ENCODE measurements at regions not wholly inside any gene's neighbourhood (a gene's known extent, or its start where the extent isn't known, plus 50 kb on each side); places are given as distances from the start of the nearest gene placed in this dataset.

GRCh38 chr10:4587466-4587865, 238.5 kb upstream of the AKR1E2 start:
- no peak for DNase-seq (ENCODE audit: low read depth, low spot score)

- DNase-seq (ENCODE audit: low read depth, low spot score): no peak
Measured at GRCh38 chr10:4586776-4587175, 239.2 kb upstream of the AKR1E2 start.

- no peak for DNase-seq (ENCODE audit: low read depth, low spot score)
Measured at GRCh38 chr10:4581929-4582328, 244.1 kb upstream of the AKR1E2 start.

GRCh38 chr10:4579844-4580243, 246.2 kb upstream of the AKR1E2 start:
- no peak for DNase-seq (ENCODE audit: low read depth, low spot score)

GRCh38 chr10:4576206-4576605, 249.8 kb upstream of the AKR1E2 start:
- DNase-seq (ENCODE audit: low read depth, low spot score): no peak

GRCh38 chr10:4569151-4569550, 256.9 kb upstream of the AKR1E2 start:
- DNase-seq (ENCODE audit: low read depth, low spot score): no peak

- no peak for DNase-seq (ENCODE audit: low read depth, low spot score)
Measured at GRCh38 chr10:4568731-4569130, 257.3 kb upstream of the AKR1E2 start.

- DNase-seq (ENCODE audit: low read depth, low spot score): no peak
Measured at GRCh38 chr10:4568086-4568485, 257.9 kb upstream of the AKR1E2 start.

- DNase-seq (ENCODE audit: low read depth, low spot score): no peak
Measured at GRCh38 chr10:4567637-4568036, 258.4 kb upstream of the AKR1E2 start.

GRCh38 chr10:4566011-4566410, 260.0 kb upstream of the AKR1E2 start:
- DNase-seq (ENCODE audit: low read depth, low spot score): no peak

GRCh38 chr10:4561296-4561695, 264.7 kb upstream of the AKR1E2 start:
- no peak for DNase-seq (ENCODE audit: low read depth, low spot score)

GRCh38 chr10:4557469-4557868, 268.5 kb upstream of the AKR1E2 start:
- DNase-seq (ENCODE audit: low read depth, low spot score): no peak

GRCh38 chr10:4556527-4556926, 269.5 kb upstream of the AKR1E2 start:
- no peak for DNase-seq (ENCODE audit: low read depth, low spot score)

GRCh38 chr10:4555920-4556319, 270.1 kb upstream of the AKR1E2 start:
- DNase-seq (ENCODE audit: low read depth, low spot score): no peak

- DNase-seq (ENCODE audit: low read depth, low spot score): no peak
Measured at GRCh38 chr10:4549139-4549653, 276.8 kb upstream of the AKR1E2 start.

- no peak for DNase-seq (ENCODE audit: low read depth, low spot score)
Measured at GRCh38 chr10:4546931-4547330, 279.1 kb upstream of the AKR1E2 start.

GRCh38 chr10:4546500-4546899, 279.5 kb upstream of the AKR1E2 start:
- no peak for DNase-seq (ENCODE audit: low read depth, low spot score)

GRCh38 chr10:4545062-4545461, 280.9 kb upstream of the AKR1E2 start:
- no peak for DNase-seq (ENCODE audit: low read depth, low spot score)

- DNase-seq (ENCODE audit: low read depth, low spot score): no peak
Measured at GRCh38 chr10:4543938-4544533, 282.0 kb upstream of the AKR1E2 start.

- no peak for DNase-seq (ENCODE audit: low read depth, low spot score)
Measured at GRCh38 chr10:4541292-4541691, 284.7 kb upstream of the AKR1E2 start.

- no peak for DNase-seq (ENCODE audit: low read depth, low spot score)
Measured at GRCh38 chr10:4538016-4538415, 288.0 kb upstream of the AKR1E2 start.

- no peak for DNase-seq (ENCODE audit: low read depth, low spot score)
Measured at GRCh38 chr10:4535521-4535920, 290.5 kb upstream of the AKR1E2 start.

- no peak for DNase-seq (ENCODE audit: low read depth, low spot score)
Measured at GRCh38 chr10:4533621-4534020, 292.4 kb upstream of the AKR1E2 start.

GRCh38 chr10:4532976-4533375, 293.0 kb upstream of the AKR1E2 start:
- DNase-seq (ENCODE audit: low read depth, low spot score): no peak

Data from activated naive CD8-positive, alpha-beta T cell treated with anti-CD3 and anti-CD28 coated beads, Interleukin-2, amount 50 U/mL, for 16 hours (primary cell).